HL-60 (cell line): ENCODE measurements at regions not wholly inside any gene's neighbourhood (a gene's known extent, or its start where the extent isn't known, plus 50 kb on each side); places are given as distances from the start of the nearest gene placed in this dataset.

ENCODE experiments used
- DNase-seq, 2 experiments: peaks; one replicate each; pipeline ENCODE4 v3.0.0-alpha.2; 2010 to 2020; ENCODE audit warnings: low read depth in 1 of 2, low spot score in 1 of 2
- H3K27ac ChIP-seq: fragments of 250-450 bp; sonication (Bioruptor Pico); replicated peaks from 2 replicates; pipeline ENCODE4 v1.5.1; 2020; ENCODE audit warnings: mild to moderate bottlenecking, moderate library complexity
- H3K27me3 ChIP-seq: fragments of 250-450 bp; sonication (Bioruptor Pico); 2 replicates; pipeline ENCODE4 v1.5.1; 2021; ENCODE audit warnings: mild to moderate bottlenecking, moderate library complexity; ENCODE audit not compliant: insufficient read depth, poor library complexity, severe bottlenecking
- H3K4me3 ChIP-seq: replicated peaks from 2 replicates; pipeline ENCODE4 v1.5.1; 2011; ENCODE audit warnings: mild to moderate bottlenecking, control low read depth, low read length; ENCODE audit not compliant: insufficient read depth
- CTCF ChIP-seq: IDR thresholded peaks from one replicate; pipeline ENCODE4 v1.5.1; 2011; ENCODE audit warnings: low read length, control low read depth, inconsistent platforms; ENCODE audit not compliant: insufficient read depth
- GABPA ChIP-seq: IDR thresholded peaks from 2 replicates; pipeline ENCODE4 v1.6.1; 2012; ENCODE audit warnings: low read depth
- POLR2AphosphoS5 ChIP-seq: IDR thresholded peaks from 2 replicates; pipeline ENCODE4 v1.6.1; 2012; ENCODE audit warnings: low read depth
- REST ChIP-seq: IDR thresholded peaks from 2 replicates; pipeline ENCODE4 v1.6.1; 2012; ENCODE audit warnings: low read depth; ENCODE audit not compliant: insufficient replicate concordance
- SPI1 ChIP-seq: IDR thresholded peaks from 2 replicates; pipeline ENCODE4 v1.6.1; 2012; ENCODE audit warnings: low read depth, mild to moderate bottlenecking, borderline replicate concordance

- peak overlapping the region; percentile 53 for H3K27ac ChIP-seq
- TF ChIP-seq POLR2AphosphoS5 (no peak), SPI1 (no peak), REST (no peak)
- no peak overlapping the region for H3K4me3 ChIP-seq
- no peaks in the 10 kb centered on the region for H3K27me3 ChIP-seq
- peak in 1 of 2 experiments; percentile 80 for DNase-seq
Measured at GRCh38 chr3:180417241-180417640, 184.7 kb upstream of the TTC14 start.

GRCh38 chr3:180420016-180420415 is 181.9 kb upstream of the TTC14 start:
- DNase-seq: no peak

GRCh38 chr3:180420804-180421203 is 181.2 kb upstream of the TTC14 start:
- H3K27me3 ChIP-seq: no peaks in the 10 kb centered on the region
- no peak overlapping the region for H3K4me3 ChIP-seq
- peak overlapping the region; percentile 18 for H3K27ac ChIP-seq
- no peak for DNase-seq
- TF ChIP-seq REST (no peak), SPI1 (no peak), CTCF (no peak), POLR2AphosphoS5 (no peak), GABPA (no peak)

More at GRCh38 chr3:180420016-180420415, 181.9 kb upstream of the TTC14 start:
- TF ChIP-seq SPI1 (no peak), REST (no peak), POLR2AphosphoS5 (no peak), CTCF (no peak), GABPA (no peak)
- H3K27me3 ChIP-seq: no peaks in the 10 kb centered on the region
- H3K4me3 ChIP-seq: no peak overlapping the region
- H3K27ac ChIP-seq: no peak overlapping the region

GRCh38 chr3:180421221-180421620 is 180.7 kb upstream of the TTC14 start:
- DNase-seq: peak; percentile 44 to 52
- TF ChIP-seq GABPA (no peak), POLR2AphosphoS5 (no peak), REST (no peak), CTCF (no peak), SPI1 (no peak; the same call in 1 of the 2 replicates)
- no peaks in the 10 kb centered on the region for H3K27me3 ChIP-seq
- H3K4me3 ChIP-seq: no peak overlapping the region
- H3K27ac ChIP-seq: peak overlapping the region; percentile 18
